Vagina (tissue), 2 donors: ENCODE measurements at regions not wholly inside any gene's neighbourhood (a gene's known extent, or its start where the extent isn't known, plus 50 kb on each side); places are given as distances from the start of the nearest gene placed in this dataset.

Source experiments
- CTCF ChIP-seq, 3 experiments: fragments of 450-650 bp in 2 of 3; fragments of 200-600 bp in 1 of 3; sonication (generic) in 1 of 3; IDR thresholded peaks; one replicate each; pipeline ENCODE4 v1.5.1; 2017 to 2019; ENCODE audit warnings: antibody characterized with exemption in 3 of 3, mild to moderate bottlenecking in 2 of 3, moderate library complexity in 2 of 3
- POLR2A ChIP-seq, 2 donors: fragments of 450-650 bp; IDR thresholded peaks; one replicate each; pipeline ENCODE4 v1.6.1; 2017; ENCODE audit warnings: antibody characterized with exemption in 2 of 2, mild to moderate bottlenecking in 2 of 2, moderate library complexity in 2 of 2
- POLR2AphosphoS5 ChIP-seq, 2 donors: sonication (generic); formaldehyde crosslinking; IDR thresholded peaks; one replicate each; pipeline ENCODE4 v1.9.0; 2017; ENCODE audit warnings: antibody characterized with exemption in 2 of 2, mild to moderate bottlenecking in 2 of 2, low read depth in 1 of 2; ENCODE audit not compliant: insufficient read depth in 1 of 2

GRCh38 chr3:194787072-194787471 is 101.4 kb downstream of the FAM43A start:
- no peak for TF ChIP-seq CTCF (IDR thresholded peaks at IDR 0.05)
- no peak for TF ChIP-seq POLR2AphosphoS5 (IDR thresholded peaks at IDR 0.05; ENCODE audit: insufficient read depth in 1 of 2, low read depth in 1 of 2)
- no peak for TF ChIP-seq POLR2A (IDR thresholded peaks at IDR 0.05)
